SU-DHL-6 (cell line): ENCODE measurements at regions not wholly inside any gene's neighbourhood (a gene's known extent, or its start where the extent isn't known, plus 50 kb on each side); places are given as distances from the start of the nearest gene placed in this dataset.

Experiments used
- H2AFZ ChIP-seq: fragments of 200-600 bp; sonication (generic); 2 replicates; pipeline ENCODE4 v1.6.1; 2014; ENCODE audit warnings: low read depth, mild to moderate bottlenecking, moderate library complexity, mixed read lengths, antibody characterized with exemption, low read length; ENCODE audit not compliant: severe bottlenecking
- H3F3A ChIP-seq: fragments of 200-600 bp; shearing (Covaris generic); 2 replicates; pipeline ENCODE4 v1.6.0; 2016; ENCODE audit warnings: antibody characterized with exemption, mild to moderate bottlenecking; ENCODE audit not compliant: insufficient read depth
- H3K27ac ChIP-seq: fragments of 200-600 bp; sonication (generic); 2 replicates; pipeline ENCODE4 v1.5.1; 2016; ENCODE audit warnings: low read depth, mild to moderate bottlenecking, low read length, moderate library complexity, mixed read lengths
- H3K27me3 ChIP-seq: fragments of 200-600 bp; sonication (generic), shearing (Covaris generic); 2 replicates; pipeline ENCODE4 v1.6.0; 2014; ENCODE audit warnings: mild to moderate bottlenecking, low read length
- H3K36me3 ChIP-seq: fragments of 200-600 bp; sonication (generic); 2 replicates; pipeline ENCODE4 v1.6.1; 2014; ENCODE audit warnings: mild to moderate bottlenecking, low read length, mixed read lengths
- H3K4me2 ChIP-seq: fragments of 300-600, 200-600 bp; shearing (Covaris generic), sonication (generic); 2 replicates; pipeline ENCODE4 v1.6.0; 2014; ENCODE audit warnings: low read length, low read depth, mild to moderate bottlenecking; ENCODE audit not compliant: poor library complexity, severe bottlenecking
- H3K4me3 ChIP-seq: fragments of 200-600 bp; sonication (generic); 2 replicates; pipeline ENCODE4 v1.5.1; 2014; ENCODE audit warnings: antibody characterized with exemption, low read length, mild to moderate bottlenecking, mixed read lengths; ENCODE audit not compliant: insufficient read depth, poor library complexity, severe bottlenecking
- H3K79me2 ChIP-seq: fragments of 200-600 bp; sonication (generic); 2 replicates; pipeline ENCODE4 v1.6.1; 2014; ENCODE audit warnings: mild to moderate bottlenecking, low read length, moderate library complexity; ENCODE audit not compliant: insufficient read depth
- H3K9ac ChIP-seq: fragments of 200-600 bp; sonication (generic); 2 replicates; pipeline ENCODE4 v1.7.0; 2014; ENCODE audit warnings: mild to moderate bottlenecking, low read length
- H3K9me2 ChIP-seq: fragments of 200-600 bp; sonication (generic); replicated peaks from 2 replicates; pipeline ENCODE4 v1.6.1; 2014; ENCODE audit warnings: low read length; ENCODE audit not compliant: insufficient read depth
- H3K9me3 ChIP-seq: fragments of 200-600 bp; sonication (generic); 2 replicates; pipeline ENCODE4 v1.6.1; 2014; ENCODE audit warnings: low read length, mixed read lengths; ENCODE audit not compliant: insufficient read depth
- H4K20me1 ChIP-seq: fragments of 200-600 bp; sonication (generic); 2 replicates; pipeline ENCODE4 v1.6.1; 2014; ENCODE audit warnings: low read depth, mild to moderate bottlenecking, antibody characterized with exemption, low read length, moderate library complexity, mixed read lengths
- EZH2phosphoT487 ChIP-seq: fragments of 200-600 bp; sonication (generic), shearing (Covaris generic); conservative IDR thresholded peaks from 2 replicates; pipeline ENCODE4 v1.6.1; 2018; ENCODE audit warnings: mild to moderate bottlenecking, antibody characterized with exemption, low read length, moderate library complexity, mixed read lengths
- TF ChIP-seq, protein P1 (sequence below): fragments of 200-600 bp; sonication (generic); IDR thresholded peaks from one replicate; pipeline ENCODE4 v1.5.1; 2017; ENCODE audit warnings: antibody characterized with exemption, mild to moderate bottlenecking, low read length, moderate library complexity; ENCODE audit not compliant: insufficient read depth, poor library complexity, severe bottlenecking

DNA sequence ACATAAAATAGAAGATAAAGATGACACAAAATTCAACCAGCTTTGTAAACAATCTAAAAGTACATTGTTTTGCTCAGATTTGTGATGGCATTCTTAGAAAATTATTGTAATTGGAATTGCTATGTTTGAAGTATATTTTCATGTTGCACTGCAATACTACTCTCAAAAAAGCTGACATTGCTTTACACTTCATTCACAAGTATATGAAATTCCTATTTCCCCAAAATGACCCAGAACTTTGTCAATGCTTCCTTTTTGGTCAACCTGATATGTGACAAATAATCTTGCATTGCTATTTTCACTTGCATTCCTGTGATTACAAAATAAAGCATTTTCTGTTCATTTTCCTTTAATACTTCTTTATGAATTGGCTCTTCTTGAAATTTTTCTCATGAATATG is 104.1 kb upstream of the BMP5 start:
- no peak for TF ChIP-seq EZH2phosphoT487
- Histone ChIP-seq H3K36me3 (no peaks in the 10 kb centered on the region), H3K9ac (no peak overlapping the region), H3K79me2 (no peaks in the 10 kb centered on the region), H3K27ac (no peak overlapping the region), H3K4me2 (no peak overlapping the region), H4K20me1 (no peaks in the 10 kb centered on the region; the same call in 1 of the 2 replicates), H3K4me3 (no peak overlapping the region), H3F3A (no peaks in the 10 kb centered on the region), H3K9me3 (no peaks in the 10 kb centered on the region), H3K27me3 (no peaks in the 10 kb centered on the region), H2AFZ (no peak overlapping the region), H3K9me2 (no peaks in the 10 kb centered on the region)

DNA sequence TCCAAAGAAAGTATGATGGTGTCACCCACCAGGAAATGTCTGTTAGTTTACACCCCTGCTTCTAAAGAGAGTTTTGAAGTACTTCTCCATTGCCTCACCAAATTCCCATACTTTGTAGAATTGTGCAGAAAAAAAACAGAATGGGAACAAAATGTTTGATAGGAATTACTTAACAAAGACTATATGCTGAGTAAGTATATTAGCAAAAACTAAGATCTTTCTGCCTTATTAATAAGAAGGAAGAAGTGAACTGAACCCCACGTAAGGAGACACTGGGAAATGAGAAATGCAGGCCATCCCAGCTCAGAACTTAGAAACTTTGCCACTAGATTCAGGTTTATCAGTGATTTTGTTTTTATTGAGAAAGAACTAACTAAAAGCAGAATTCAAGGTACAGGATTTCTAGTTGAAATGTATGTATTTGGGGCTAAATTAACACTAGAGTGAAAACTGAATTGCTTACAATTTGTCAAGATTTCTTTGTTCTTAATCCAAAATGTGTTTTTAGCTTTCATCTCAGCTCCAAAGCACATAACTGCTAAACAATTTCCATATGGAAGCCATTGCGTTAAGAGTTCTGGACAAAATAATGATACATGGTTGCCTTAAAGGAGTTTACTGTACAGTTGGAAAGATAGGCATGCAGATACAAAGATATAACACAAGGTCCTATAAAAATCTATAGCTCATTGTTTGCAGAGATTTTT is 102.7 kb upstream of the BMP5 start:
- Histone ChIP-seq H3K36me3 (no peaks in the 10 kb centered on the region), H3F3A (no peaks in the 10 kb centered on the region), H3K9me2 (no peaks in the 10 kb centered on the region), H2AFZ (no peak overlapping the region), H3K9ac (no peak overlapping the region), H3K4me3 (no peak overlapping the region), H3K9me3 (no peaks in the 10 kb centered on the region), H4K20me1 (no peaks in the 10 kb centered on the region; the same call in 1 of the 2 replicates), H3K27ac (no peak overlapping the region), H3K79me2 (no peaks in the 10 kb centered on the region), H3K4me2 (no peak overlapping the region), H3K27me3 (no peaks in the 10 kb centered on the region)
- TF ChIP-seq, protein P1, sequence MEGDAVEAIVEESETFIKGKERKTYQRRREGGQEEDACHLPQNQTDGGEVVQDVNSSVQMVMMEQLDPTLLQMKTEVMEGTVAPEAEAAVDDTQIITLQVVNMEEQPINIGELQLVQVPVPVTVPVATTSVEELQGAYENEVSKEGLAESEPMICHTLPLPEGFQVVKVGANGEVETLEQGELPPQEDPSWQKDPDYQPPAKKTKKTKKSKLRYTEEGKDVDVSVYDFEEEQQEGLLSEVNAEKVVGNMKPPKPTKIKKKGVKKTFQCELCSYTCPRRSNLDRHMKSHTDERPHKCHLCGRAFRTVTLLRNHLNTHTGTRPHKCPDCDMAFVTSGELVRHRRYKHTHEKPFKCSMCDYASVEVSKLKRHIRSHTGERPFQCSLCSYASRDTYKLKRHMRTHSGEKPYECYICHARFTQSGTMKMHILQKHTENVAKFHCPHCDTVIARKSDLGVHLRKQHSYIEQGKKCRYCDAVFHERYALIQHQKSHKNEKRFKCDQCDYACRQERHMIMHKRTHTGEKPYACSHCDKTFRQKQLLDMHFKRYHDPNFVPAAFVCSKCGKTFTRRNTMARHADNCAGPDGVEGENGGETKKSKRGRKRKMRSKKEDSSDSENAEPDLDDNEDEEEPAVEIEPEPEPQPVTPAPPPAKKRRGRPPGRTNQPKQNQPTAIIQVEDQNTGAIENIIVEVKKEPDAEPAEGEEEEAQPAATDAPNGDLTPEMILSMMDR, result no peak
- no peak for TF ChIP-seq EZH2phosphoT487

DNA sequence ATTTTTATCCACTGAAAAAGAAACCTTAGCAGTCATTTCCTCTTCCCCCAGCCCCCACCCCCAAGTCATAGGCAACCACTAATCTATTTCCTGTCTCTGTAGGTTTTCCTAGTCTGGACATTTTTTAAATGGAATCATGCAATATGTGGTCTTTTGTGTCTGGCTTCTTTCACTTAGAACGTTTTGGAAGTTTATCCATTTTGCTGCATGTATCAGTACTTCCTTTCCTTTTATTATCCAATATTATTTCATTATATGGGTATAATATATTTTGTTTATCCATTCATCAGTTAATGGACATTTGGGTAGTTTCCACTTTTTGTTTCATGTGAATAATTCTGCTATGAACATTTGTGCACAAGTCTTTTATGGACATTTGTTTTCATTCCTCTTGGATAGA is 99.3 kb upstream of the BMP5 start:
- H3K9ac ChIP-seq, result no peak overlapping the region
- no peaks in the 10 kb centered on the region for H4K20me1 ChIP-seq

DNA sequence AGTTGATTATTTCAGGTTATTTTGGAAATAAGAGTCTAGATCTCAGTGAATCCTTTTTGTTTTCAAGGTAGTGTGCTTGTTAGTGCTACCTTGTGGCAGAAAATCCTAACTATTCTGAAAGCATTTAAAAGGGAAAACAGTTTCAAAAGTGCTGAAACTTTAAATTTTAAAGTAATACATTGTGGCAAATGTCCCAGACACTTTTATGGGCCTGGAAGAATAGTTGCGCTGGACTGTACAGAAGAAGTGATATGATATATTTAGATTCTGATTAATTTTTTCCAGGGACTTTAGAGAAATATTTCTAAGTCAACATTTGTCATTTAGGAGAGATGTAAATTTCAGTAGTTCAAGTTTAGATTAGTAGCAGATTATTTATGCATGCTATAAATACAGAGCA is 96.7 kb upstream of the BMP5 start:
- no peaks in the 10 kb centered on the region for H3K27me3 ChIP-seq
- H3K4me2 ChIP-seq, result no peak overlapping the region
- H3K36me3 ChIP-seq, result no peaks in the 10 kb centered on the region
- no peaks in the 10 kb centered on the region for H3K9me2 ChIP-seq
- H3K9ac ChIP-seq, result no peak overlapping the region
- H3K79me2 ChIP-seq, result no peaks in the 10 kb centered on the region
- no peak overlapping the region for H3K4me3 ChIP-seq
- TF ChIP-seq, protein P1, result no peak
- TF ChIP-seq EZH2phosphoT487, result no peak
- no peaks in the 10 kb centered on the region for H3K9me3 ChIP-seq
- H3F3A ChIP-seq, result no peaks in the 10 kb centered on the region
- H4K20me1 ChIP-seq, result no peaks in the 10 kb centered on the region
- no peak overlapping the region for H2AFZ ChIP-seq
- no peak overlapping the region for H3K27ac ChIP-seq

More for the DNA sequence above, 99.3 kb upstream of the BMP5 start:
- Histone ChIP-seq H3K36me3 (no peaks in the 10 kb centered on the region), H3K4me2 (no peak overlapping the region), H3F3A (no peaks in the 10 kb centered on the region), H2AFZ (no peak overlapping the region), H3K9me2 (no peaks in the 10 kb centered on the region), H3K27ac (no peak overlapping the region), H3K4me3 (no peak overlapping the region), H3K27me3 (no peaks in the 10 kb centered on the region), H3K9me3 (no peaks in the 10 kb centered on the region), H3K79me2 (no peaks in the 10 kb centered on the region)
- TF ChIP-seq EZH2phosphoT487, result no peak
- TF ChIP-seq, protein P1, result no peak
